GM23248 (cell line): ENCODE measurements at regions not wholly inside any gene's neighbourhood (a gene's known extent, or its start where the extent isn't known, plus 50 kb on each side); places are given as distances from the start of the nearest gene placed in this dataset.

ENCODE experiments used
- EZH2 ChIP-seq: fragments of 200-600 bp; sonication (generic); IDR thresholded peaks from 2 replicates; pipeline ENCODE4 v1.6.1; 2018; ENCODE audit warnings: antibody characterized with exemption, mild to moderate bottlenecking; ENCODE audit not compliant: insufficient read depth, poor library complexity, severe bottlenecking
- EZH2phosphoT487 ChIP-seq: fragments of 200-600 bp; sonication (generic); IDR thresholded peaks from 2 replicates; pipeline ENCODE4 v1.6.1; 2018; ENCODE audit warnings: antibody characterized with exemption, moderate library complexity, mild to moderate bottlenecking, low read depth; ENCODE audit not compliant: insufficient read depth

DNA sequence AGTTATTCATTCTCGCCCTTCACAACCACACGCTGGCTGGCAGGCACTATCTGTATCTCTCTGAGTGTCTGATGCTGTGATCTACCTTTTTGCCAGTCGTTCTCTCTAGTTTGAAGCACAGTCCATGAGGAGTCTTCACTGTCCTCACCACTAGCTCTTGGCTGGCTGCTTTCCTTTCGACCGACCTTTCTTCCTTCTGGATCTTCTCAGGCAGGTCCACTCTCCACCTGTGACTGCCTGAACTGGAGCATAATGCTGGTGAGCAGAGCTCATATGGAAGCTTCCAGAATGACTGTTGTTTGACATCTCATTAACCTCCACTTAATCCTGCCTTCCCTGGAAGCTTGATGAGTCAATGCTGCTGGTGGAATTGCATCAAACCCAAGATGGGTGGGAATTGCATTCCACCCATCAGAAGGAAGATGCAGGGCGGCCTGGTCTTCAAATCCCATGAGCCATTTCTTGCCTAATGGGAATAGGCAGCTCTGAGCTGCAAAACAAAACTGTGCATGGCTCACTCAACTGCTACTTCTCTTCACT is 283.5 kb upstream of the HDAC4 start:
- TF ChIP-seq EZH2 (no peak), EZH2phosphoT487 (no peak)
